Head of caudate nucleus (tissue), 42 donors: ENCODE measurements at regions not wholly inside any gene's neighbourhood (a gene's known extent, or its start where the extent isn't known, plus 50 kb on each side); places are given as distances from the start of the nearest gene placed in this dataset.

Source experiments
- DNase-seq, 42 donors: peaks; one replicate each; pipeline versions ENCODE4 v3.0.0 to v3.0.0-alpha.2; 2020 to 2021; ENCODE audit warnings: mixed read lengths in 7 of 42
- intact Hi-C: fragments of 100-400 bp; cut with DNase I; formaldehyde crosslinking; loops from one replicate; pipeline ENCODE4 v1.15.0; 2022

DNA sequence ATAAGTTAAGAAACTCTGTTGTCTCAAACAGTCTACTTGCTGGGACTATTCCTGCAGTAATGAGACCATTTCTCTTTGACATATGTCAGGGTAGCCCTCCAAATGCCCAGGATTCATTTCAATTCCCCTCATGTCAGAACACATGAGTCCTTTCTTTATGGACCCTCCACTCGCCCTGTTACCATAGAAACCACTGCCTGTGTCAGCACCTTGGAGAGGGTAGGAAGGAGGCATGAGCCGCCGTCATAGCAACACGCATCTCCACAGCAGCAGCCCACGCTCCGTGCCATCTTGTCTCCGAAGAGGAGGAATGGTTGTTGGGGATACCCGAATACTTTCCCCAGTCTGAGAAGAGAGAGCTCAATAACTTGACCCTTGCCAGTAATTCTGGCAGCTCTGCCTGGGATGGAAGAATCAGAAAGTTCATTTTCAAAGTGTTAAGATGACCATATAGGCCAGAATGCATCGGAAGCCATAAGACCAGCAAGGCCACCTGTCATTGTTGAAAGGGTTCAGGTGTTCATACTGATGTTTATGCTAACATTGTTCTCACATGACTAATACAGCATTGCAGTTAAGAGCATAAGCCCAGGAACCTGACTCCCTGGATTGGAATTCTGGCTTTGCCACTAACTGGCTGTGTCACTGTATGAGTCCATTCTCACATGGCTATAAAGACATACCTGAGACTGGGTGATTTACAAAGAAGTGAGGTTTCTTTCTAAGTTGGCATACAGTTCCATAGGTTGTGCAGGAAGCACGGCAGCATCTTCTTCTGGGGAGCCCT is 141.3 kb downstream of the ABCC12 start:
- DNase-seq = peak; percentile 18 to 89 (median 64)
- intact Hi-C loops = no loop called here

DNA sequence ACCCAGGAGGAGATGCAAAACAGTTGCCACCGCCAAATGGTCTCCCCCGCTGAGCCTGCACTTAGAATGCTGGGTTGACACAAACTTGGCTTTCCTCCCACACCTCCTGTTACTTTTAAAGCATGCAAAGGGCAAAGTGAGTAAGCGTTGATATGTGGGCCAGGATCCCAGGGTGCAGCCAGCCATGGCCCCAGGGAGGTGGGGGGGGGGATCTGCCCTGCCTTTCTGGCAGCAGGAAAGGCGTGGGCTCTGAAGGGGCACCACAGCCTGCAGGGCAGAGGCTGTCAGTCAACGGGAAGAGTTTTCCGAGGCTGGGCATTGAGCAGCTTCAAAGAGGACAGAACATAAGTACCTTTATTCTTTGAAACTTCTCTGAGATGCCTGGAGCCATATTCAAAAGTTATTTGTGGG is 142.3 kb downstream of the ABCC12 start:
- intact Hi-C loops = no loop called here
- peak in 19 of 42 donors; percentile 2 to 64 (median 26) for DNase-seq

DNA sequence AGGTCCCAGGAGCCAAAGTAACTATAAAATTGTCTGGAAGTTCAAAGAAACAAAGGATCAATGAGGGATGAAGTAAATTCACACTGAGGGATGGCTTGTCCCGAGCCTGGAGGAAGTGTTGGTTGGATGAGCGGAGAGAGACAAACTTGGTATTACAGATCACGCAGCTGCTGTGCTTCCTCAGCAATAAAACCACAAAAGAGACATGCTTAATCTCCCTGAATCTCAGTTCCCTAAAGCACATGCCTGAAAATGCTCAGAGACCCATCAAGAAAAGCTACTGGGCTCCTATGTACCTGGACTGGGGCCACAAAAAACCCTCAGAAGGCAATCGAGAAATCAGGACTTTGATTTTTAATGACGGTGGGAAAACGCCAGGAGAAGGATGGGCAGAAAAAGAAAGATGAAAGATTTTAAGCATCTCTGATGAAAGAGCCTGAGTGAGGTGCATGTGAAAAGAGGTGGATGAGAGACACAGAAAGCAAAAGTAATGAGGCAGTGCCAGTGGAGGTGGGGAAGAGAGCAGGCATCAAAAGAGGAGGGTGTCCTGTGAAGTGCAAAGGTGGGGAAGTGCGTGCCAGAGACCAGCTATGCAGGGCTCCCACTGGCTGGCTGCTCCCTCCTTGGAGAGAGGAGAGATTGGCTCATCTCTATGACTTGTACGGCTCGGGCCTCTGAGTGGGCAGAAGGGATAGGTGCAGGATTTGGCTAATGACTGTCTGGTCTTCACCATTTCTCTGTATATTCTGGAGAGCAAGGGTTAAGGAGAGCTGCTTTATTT is 143.7 kb downstream of the ABCC12 start:
- intact Hi-C loops = no loop called here
- peak in 1 of 42 donors; percentile 27 for DNase-seq

DNA sequence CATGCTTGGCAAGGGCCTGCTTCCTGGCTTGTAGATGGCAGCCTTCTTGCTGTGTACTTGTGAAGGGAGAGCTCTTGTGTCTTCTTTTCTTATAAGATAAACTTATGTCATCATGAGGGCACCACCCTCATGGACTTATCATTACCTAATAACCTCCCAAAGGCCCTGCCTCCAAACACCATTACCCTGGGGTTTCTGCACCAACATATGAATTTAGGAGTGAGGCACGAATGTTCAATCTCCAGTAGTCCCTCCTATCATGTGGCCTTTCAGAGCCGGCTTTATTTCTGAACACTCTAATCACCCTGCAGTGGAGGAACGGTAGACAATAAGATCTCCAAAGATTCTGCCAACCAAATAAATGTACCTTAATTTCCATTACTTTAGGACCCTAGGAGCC is 144.3 kb downstream of the ABCC12 start:
- DNase-seq = peak in 1 of 42 donors; percentile 3
- intact Hi-C loops = no loop called here

DNA sequence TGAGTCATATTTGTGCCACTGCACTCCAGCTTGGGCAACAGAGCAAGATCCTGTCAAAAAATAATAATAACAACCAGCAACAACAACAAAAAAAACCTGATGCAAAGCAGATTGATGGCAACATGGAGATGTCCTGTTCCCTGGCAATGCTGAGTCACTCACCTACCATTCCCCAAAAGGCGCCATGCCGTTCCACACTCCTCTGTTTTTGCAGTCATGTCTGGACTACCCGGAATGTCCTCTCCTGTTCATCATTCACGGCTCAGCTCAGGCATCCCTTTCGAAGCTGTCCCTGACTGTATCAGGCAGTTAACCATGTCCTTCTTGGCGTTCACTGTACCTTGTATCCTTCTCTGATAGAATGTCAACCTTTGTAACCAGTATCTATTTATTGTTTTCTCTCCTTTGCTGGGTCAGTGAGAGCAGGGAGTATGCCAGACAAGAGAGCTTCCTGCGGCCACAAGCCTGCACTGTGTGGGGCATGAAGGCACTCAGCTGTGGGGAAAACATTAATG is 147.7 kb downstream of the ABCC12 start:
- DNase-seq = peak in 1 of 42 donors; percentile 8
- intact Hi-C loops = no loop called here

DNA sequence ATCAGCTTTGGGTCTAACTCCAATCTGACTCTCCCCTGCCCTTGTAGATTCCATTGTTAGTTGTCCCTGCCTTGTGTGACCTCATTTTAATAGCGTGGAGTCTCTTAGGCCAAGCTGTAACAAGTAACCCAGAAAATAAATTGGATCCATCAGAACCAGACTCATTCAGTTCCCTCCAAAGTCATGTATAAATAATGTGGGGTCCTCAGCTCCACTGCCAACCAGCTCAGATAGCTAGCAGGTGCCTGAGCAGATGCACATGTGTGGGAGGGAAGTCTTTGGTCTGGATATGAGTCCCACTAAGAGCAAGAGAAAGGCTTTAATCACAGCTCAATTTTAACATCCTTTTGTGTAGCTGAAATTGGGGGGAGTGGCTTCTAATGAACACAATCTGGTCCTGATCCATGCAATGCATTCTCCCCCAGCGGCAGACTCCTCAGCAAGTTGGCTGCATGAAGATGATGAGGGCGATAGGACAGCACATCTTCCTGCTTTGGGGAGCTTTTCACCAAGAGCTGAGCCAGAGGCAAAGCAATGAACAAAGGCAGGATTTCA is 151.6 kb downstream of the ABCC12 start:
- DNase-seq = peak in 1 of 42 donors; percentile 32
- intact Hi-C loops = no loop called here

DNA sequence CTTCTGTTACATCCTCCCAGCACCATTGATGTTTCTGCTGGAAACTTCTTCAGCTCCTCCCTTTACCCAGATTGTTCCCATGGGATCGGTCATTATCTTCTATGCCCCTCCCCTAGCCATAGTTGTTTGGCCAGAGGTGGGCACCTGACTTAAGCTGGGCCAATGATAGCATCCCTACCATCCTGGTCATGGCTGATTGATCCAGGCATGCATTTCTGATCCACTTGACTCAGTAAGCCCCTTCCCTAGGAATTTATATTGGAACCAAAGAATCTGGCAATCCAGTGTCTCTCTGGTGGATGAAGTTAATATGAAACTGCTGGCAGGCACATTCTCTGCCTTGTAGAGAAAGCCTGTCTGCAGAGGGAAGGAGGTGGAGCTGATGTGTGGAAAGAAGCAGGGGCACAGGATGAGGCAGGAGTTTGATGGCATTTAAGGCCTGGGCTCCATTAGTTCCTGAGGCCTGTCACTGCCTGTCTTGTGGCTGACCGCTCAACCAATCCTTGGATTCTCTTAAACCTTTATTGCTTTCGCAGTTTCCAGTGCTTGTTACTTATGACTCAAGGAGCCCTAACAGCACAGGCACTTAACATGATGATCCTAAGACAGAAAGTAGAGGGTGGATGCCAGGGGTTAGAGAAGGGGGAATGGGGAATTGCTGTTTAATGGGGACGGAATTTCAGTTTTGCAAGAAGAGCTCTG is 152.4 kb downstream of the ABCC12 start:
- intact Hi-C loops = no loop called here
- DNase-seq = peak in 1 of 42 donors; percentile 40

DNA sequence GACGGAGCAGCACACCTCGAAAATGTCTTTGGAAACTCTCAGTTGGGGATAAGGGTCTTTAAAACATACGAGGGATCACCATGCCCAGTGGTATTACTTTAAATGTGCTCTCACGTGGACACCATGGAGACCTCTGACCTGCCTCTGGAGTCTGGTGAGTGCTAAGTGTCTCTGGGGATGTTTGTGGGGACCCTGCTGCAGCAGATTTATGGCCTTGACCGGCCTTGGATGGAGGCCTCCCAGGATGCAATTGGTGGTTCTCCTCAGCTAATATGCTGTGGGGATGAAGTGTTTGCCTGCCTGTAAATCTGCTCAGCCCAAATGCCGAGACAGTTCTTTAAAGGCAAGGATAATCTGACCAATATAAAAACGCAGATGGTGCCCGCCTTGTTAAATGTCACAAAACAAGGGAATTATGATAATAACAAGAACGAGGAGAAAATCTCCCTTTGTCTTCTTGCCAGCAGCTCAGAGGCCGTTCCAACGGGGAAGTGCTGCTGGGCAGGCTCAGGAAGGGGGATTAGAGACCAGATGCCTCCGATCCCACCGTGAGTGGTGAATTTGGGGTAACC is 154.4 kb downstream of the ABCC12 start:
- intact Hi-C loops = no loop called here
- peak in 1 of 42 donors; percentile 20 for DNase-seq

DNA sequence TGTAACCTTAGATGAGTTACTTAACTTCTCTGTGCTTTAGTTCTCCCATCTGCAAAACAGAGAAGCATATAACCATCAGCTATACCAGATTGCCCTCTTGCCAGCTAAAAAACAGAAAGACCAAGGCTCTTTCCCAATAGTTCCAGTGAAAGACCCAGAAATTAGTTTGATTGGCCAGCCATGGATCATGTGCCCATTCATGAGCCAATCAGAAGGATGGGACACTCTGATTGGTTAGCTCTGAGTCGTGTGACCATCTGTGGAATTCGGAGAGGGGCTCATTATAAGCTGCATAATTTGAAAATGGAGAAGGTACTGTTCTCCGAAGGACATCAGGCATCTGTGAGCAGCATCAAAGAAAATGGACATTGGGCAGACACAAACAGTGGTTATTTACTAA is 155.2 kb downstream of the ABCC12 start:
- DNase-seq = no peak
- intact Hi-C loops = no loop called here

DNA sequence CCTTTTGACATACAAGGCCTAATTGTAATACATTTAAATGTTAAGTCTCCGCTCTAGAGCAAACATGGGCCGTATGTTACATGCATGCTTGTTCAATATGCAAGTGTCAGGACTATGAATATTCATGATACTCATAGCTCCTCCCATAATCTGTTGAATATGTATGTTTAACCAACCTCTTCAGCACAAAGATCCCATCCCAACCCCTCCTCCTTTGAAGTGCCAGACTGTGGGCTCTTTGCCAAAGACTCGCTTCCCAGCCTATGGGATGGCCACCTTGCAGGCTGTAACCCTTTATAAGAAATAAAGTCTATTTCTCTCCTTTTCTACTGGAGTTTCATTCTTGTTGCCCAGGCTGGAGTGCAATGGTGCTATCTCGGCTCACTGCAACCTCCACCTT is 156.2 kb downstream of the ABCC12 start:
- DNase-seq = peak in 1 of 42 donors; percentile 16
- intact Hi-C loops = no loop called here

DNA sequence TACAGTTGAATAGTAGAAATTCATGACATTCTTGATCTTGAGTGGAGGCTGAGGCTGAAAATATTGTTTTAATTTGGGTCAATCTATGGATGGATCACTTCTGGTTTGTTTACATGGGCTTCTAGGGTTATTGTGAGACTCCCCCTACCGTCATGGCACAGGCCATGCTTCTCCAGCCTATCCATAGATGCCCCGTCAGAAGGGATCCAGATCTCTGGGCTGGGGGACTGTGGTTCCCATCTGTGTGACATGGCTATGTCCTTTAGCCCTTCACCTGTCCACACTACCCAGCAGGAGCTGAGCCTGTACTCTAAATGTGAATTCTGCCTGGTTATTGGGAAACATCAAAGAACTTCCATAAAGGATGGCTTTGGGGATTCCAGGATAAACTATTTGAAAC is 160.4 kb downstream of the ABCC12 start:
- peak in 1 of 42 donors; percentile 19 for DNase-seq
- intact Hi-C loops = no loop called here

DNA sequence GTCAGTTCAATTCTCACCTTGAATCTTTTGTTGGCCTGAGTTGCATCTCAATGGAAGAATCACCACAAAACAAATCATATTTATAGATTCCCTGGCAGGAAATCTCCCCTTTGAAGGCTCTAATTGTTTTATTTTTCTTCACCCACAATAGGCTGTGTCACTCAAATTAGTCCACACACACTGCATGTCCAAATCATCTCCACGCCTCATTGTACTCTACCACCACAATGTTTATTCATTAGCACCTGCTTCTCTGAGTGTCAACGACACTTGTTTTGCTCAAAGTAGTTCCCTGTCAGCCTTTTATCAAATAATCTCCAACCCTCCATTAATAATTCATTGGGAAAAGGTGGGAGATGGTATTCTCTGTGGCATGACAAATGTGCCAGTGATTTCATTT is 164.3 kb downstream of the ABCC12 start:
- intact Hi-C loops = no loop called here
- DNase-seq = no peak

DNA sequence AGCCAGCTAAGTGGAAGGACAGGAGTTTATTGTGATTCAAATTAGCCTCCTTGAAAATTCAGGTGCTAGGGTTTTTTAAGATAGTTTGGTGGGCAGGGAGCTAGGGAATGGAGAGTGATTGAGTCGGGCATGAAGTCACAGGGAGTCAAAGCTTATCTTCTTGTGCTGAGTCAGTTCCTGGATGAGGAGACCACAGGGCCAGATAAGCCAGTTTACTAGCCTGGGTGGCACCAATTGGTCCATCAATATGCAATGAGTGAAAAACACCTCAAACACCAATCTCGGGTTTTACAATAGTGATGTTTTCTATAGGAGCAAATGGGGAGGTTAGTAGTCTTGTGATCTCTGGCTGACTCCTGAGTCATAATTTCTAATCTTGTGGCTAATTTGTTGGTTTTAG is 165.1 kb downstream of the ABCC12 start:
- intact Hi-C loops = no loop called here
- peak in 1 of 42 donors; percentile 9 for DNase-seq

DNA sequence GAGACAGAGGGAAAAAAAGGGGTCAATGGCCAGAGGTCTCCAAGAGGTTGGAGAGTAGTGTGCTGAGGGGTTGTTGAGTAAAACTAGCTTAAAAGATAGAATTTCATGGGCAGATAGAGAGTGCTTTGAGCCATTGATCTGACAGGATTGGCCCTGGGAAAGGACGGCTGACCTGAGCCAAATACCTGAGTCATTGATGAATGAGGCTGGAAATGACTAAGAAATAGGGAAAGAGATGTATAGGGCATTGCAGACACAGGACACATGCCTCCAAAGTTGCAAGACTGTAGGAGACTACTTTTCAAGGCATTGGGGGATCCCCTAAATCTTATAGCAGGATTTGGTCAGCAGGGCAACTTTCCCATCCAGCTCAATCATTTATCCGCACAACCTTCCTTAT is 168.7 kb downstream of the ABCC12 start:
- peak in 1 of 42 donors; percentile 4 for DNase-seq
- intact Hi-C loops = no loop called here

DNA sequence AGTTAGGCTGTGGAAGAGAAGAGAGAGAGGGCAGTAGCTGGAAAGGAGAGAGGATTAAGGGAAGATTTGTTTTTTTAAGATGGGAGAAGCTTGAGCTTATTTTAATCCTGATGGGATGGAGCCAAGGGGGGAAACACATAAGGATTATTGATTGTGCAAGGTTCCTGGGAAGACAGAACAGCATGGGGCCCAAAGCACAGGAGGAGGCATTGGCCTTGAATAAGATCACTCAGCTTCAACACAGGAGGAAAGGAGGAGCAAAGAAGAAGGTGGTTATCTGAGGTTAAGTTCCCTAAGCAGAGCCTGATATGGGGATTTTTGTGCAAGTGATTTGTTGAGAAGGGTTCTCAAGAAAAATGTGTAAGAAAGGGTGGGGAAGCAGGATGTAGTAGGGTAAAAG is 169.8 kb downstream of the ABCC12 start:
- intact Hi-C loops = no loop called here

DNA sequence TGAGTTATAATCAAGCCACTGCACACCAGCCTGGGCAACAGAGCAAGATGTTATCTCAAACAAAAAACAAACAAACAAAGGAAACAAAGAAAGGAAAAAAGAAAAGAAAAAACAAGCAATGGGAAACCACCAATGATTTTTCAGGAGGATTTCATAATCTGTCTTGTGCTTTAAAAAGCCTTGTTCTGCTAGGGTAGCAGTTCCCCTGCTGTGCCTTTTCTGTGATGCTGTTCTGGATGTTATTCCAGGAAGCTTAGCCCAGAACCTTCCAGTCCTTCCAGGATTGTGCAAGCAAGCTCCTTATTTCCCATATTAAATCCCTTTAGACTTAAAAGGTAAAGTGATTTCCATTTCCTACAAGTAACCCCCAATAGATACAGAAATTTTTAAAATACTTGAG is 171.1 kb downstream of the ABCC12 start:
- intact Hi-C loops = no loop called here
- peak in 1 of 42 donors; percentile 2 for DNase-seq

More for the DNA sequence above, 169.8 kb downstream of the ABCC12 start:
- peak in 1 of 42 donors; percentile 4 for DNase-seq

DNA sequence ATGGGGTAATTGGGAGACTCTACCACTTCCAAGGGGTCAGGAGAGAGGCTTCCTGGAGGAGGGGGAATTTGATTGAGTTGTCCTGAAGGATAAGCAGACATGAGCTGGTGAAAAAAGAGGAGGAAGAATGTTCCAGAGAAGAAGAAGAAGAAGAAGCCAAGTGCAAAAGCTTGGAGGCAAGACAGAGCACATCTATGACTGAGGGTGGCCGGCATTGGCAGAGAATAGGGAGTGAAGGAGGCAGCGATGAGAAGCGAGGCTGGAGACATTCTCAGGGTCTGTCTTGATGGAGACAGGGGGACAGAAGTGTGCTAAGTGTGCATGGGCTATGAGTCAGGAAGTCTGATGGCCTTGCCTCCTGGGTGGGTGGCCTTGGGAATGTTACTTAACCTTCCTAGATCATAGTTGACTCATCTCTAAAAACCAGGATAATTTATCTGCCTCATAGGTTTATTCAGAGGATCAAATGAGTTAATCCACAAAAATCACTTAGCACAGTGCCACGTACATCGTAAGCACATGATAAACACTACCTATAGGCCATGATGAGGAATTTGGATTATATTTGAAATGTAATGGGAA is 171.7 kb downstream of the ABCC12 start:
- intact Hi-C loops = no loop called here
- DNase-seq = peak in 1 of 42 donors; percentile 29

DNA sequence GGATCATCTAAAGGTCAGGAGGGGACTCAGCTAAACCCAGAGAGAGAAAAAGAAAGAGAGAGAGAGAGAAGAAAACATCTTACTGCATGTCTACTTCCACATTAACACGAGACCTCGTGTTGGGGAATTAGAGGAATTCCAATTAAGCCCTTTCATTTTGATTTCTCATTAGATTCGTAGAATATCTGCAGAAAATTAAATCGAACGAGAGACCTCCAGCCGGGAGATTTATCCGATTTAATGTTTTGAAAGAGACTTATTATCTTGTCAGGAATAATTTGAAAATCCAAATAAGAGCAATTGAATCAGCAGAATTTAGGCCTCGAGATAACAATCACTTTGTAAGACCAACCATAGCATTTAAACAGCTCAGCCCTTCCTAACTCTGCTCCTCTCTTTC is 175.6 kb downstream of the ABCC12 start:
- no peak for DNase-seq
- intact Hi-C loops = no loop called here
